Loucy (cell line): ENCODE measurements at regions not wholly inside any gene's neighbourhood (a gene's known extent, or its start where the extent isn't known, plus 50 kb on each side); places are given as distances from the start of the nearest gene placed in this dataset.

Experiments used
- H2AFZ ChIP-seq: fragments of 200-600 bp; sonication (generic); 2 replicates; pipeline ENCODE4 v1.6.0; 2016; ENCODE audit warnings: antibody characterized with exemption, mild to moderate bottlenecking, low read length, moderate library complexity
- H3F3A ChIP-seq: fragments of 200-600 bp; 2 replicates; pipeline ENCODE4 v1.6.0; 2016; ENCODE audit warnings: antibody characterized with exemption, low read depth, mild to moderate bottlenecking
- H3K27me3 ChIP-seq: fragments of 200-600 bp; sonication (generic); 2 replicates; pipeline ENCODE4 v1.6.1; 2014; ENCODE audit warnings: low read length, mild to moderate bottlenecking; ENCODE audit not compliant: insufficient read depth, poor library complexity, severe bottlenecking
- H3K36me3 ChIP-seq: fragments of 200-600 bp; sonication (generic); 2 replicates; pipeline ENCODE4 v1.6.1; 2016; ENCODE audit warnings: low read length; ENCODE audit not compliant: insufficient read depth
- H3K4me1 ChIP-seq: fragments of 200-600 bp; sonication (generic); 2 replicates; pipeline ENCODE4 v1.5.1; 2014; ENCODE audit warnings: low read length, mild to moderate bottlenecking; ENCODE audit not compliant: insufficient read depth, poor library complexity, severe bottlenecking
- H3K4me2 ChIP-seq: fragments of 200-600 bp; sonication (generic); 2 replicates; pipeline ENCODE4 v1.6.0; 2014; ENCODE audit warnings: antibody characterized with exemption, low read length, low read depth, mild to moderate bottlenecking; ENCODE audit not compliant: poor library complexity, severe bottlenecking
- H3K4me3 ChIP-seq: fragments of 200-600 bp; sonication (generic); 2 replicates; pipeline ENCODE4 v1.5.1; 2014; ENCODE audit warnings: low read length, mild to moderate bottlenecking, mixed read lengths; ENCODE audit not compliant: poor library complexity, severe bottlenecking
- H3K79me2 ChIP-seq: fragments of 200-600 bp; sonication (generic); 2 replicates; pipeline ENCODE4 v1.6.1; 2014; ENCODE audit warnings: low read length; ENCODE audit not compliant: insufficient read depth
- H3K9ac ChIP-seq: fragments of 200-600 bp; sonication (generic); 2 replicates; pipeline ENCODE4 v1.6.0; 2014; ENCODE audit warnings: mild to moderate bottlenecking, low read depth, low read length, moderate library complexity; ENCODE audit not compliant: poor library complexity, severe bottlenecking
- H3K9me2 ChIP-seq: fragments of 200-600 bp; sonication (generic); replicated peaks from 2 replicates; pipeline ENCODE4 v1.6.1; 2016; ENCODE audit warnings: low read depth, low read length, mixed read lengths
- H3K9me3 ChIP-seq: fragments of 200-600 bp; sonication (generic); 2 replicates; pipeline ENCODE4 v1.6.1; 2014; ENCODE audit warnings: mild to moderate bottlenecking, antibody characterized with exemption, low read length, low read depth; ENCODE audit not compliant: insufficient read depth
- H4K20me1 ChIP-seq: fragments of 200-600 bp; sonication (generic); 2 replicates; pipeline ENCODE4 v1.6.0; 2014; ENCODE audit warnings: antibody characterized with exemption, low read length, mild to moderate bottlenecking; ENCODE audit not compliant: insufficient read depth, poor library complexity, severe bottlenecking
- EZH2phosphoT487 ChIP-seq: fragments of 200-600 bp; IDR thresholded peaks from 2 replicates; pipeline ENCODE4 v1.6.1; 2018; ENCODE audit warnings: antibody characterized with exemption, mild to moderate bottlenecking, moderate library complexity, borderline replicate concordance
- TF ChIP-seq, protein P1 (sequence below): fragments of 200-600 bp; sonication (generic); conservative IDR thresholded peaks from 2 replicates; pipeline ENCODE4 v1.5.1; 2014; ENCODE audit warnings: mild to moderate bottlenecking, antibody characterized with exemption, low read length

DNA sequence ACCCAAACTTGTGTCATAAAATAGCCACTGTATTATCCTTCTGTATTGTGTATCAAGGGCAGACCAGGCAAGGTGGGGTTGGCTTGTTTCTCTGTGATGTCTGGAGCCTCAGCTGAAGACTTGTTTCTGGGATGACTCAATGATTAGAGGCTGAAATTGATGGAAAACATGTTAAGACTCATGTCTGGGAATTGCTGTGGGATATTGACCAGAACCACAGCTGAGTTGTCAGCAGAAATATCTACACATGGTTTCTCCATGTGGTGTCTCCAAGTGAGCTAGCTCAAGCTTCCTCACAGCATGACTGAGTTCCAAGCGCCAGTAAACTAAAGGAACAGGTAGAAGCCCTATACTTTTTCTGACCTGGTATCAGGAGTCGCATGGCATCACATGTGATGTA is 128.5 kb upstream of the SYNDIG1 start:
- Histone ChIP-seq H3K4me2 (no peak overlapping the region), H3K36me3 (no peaks in the 10 kb centered on the region), H3F3A (0 out of 2 replicates have a peak, but pooled peaks cover 4% of the 10 kb centered on the region), H4K20me1 (no peaks in the 10 kb centered on the region), H3K9me2 (no peaks in the 10 kb centered on the region), H3K9ac (no peak overlapping the region), H3K4me1 (peaks cover 27% of the 10 kb centered on the region), H2AFZ (no peak overlapping the region), H3K27me3 (no peaks in the 10 kb centered on the region), H3K79me2 (no peaks in the 10 kb centered on the region), H3K9me3 (no peaks in the 10 kb centered on the region), H3K4me3 (no peak overlapping the region)
- TF ChIP-seq, protein P1, sequence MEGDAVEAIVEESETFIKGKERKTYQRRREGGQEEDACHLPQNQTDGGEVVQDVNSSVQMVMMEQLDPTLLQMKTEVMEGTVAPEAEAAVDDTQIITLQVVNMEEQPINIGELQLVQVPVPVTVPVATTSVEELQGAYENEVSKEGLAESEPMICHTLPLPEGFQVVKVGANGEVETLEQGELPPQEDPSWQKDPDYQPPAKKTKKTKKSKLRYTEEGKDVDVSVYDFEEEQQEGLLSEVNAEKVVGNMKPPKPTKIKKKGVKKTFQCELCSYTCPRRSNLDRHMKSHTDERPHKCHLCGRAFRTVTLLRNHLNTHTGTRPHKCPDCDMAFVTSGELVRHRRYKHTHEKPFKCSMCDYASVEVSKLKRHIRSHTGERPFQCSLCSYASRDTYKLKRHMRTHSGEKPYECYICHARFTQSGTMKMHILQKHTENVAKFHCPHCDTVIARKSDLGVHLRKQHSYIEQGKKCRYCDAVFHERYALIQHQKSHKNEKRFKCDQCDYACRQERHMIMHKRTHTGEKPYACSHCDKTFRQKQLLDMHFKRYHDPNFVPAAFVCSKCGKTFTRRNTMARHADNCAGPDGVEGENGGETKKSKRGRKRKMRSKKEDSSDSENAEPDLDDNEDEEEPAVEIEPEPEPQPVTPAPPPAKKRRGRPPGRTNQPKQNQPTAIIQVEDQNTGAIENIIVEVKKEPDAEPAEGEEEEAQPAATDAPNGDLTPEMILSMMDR: no peak
- TF ChIP-seq EZH2phosphoT487: no peak

DNA sequence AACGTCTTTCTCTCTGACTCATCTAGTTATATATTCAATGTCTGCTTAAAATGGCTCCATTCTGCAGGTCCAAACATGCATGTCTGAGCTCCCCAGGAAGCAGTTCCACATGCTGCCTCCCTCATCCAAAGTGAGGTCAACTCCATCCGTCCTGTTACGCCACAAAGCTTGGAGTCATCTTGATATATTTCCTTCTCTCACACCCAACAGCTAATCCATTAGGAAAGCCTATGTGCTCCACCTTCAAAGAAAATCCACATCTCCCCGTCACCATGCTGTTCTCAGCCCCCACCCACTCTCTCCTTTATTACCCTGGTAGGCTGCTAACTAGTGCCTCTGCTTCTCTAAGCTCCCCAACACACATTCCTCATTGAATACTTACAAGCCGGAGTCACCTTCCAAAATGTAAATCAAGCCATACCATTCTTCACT is 130.2 kb upstream of the SYNDIG1 start:
- TF ChIP-seq, protein P1: no peak
- TF ChIP-seq EZH2phosphoT487: no peak
- H4K20me1 ChIP-seq: no peaks in the 10 kb centered on the region
- no peak overlapping the region for H3K4me3 ChIP-seq

DNA sequence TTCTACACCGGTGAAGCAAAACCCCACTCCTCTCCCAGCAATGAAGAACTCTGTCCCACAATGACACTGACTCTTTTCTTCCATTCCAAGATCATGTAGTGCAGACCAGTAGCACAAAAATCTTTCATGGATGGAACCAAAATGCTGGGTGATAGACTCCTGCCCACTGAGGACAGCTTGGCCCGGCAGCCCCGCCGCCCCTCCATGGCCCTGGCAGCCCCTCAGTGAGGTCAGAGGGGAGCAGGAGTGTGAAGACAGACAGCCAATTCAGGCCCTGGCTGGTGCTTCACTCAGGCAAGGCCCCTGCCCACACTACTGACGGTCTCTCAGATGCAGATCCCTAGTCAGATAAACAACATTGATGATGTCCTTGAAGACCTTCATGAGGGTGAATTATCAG is 131.9 kb upstream of the SYNDIG1 start:
- Histone ChIP-seq H3K79me2 (no peaks in the 10 kb centered on the region), H3K36me3 (no peaks in the 10 kb centered on the region), H3K4me2 (peak overlapping the region; percentile 67), H3K9me2 (no peaks in the 10 kb centered on the region), H3K9me3 (no peaks in the 10 kb centered on the region), H3K4me1 (peaks cover 27% of the 10 kb centered on the region), H4K20me1 (no peaks in the 10 kb centered on the region), H3K4me3 (peak overlapping the region; percentile 33), H2AFZ (peak overlapping the region; percentile 1; the same call in 1 of the 2 replicates), H3K27me3 (no peaks in the 10 kb centered on the region), H3F3A (0 out of 2 replicates have a peak, but pooled peaks cover 4% of the 10 kb centered on the region), H3K9ac (peak overlapping the region; percentile 56)
- TF ChIP-seq EZH2phosphoT487: no peak
- TF ChIP-seq, protein P1: no peak

More for the DNA sequence above, 130.2 kb upstream of the SYNDIG1 start:
- Histone ChIP-seq H3K9me2 (no peaks in the 10 kb centered on the region), H3F3A (0 out of 2 replicates have a peak, but pooled peaks cover 4% of the 10 kb centered on the region), H3K9ac (no peak overlapping the region), H3K36me3 (no peaks in the 10 kb centered on the region), H2AFZ (no peak overlapping the region), H3K4me1 (peaks cover 27% of the 10 kb centered on the region), H3K79me2 (no peaks in the 10 kb centered on the region), H3K27me3 (no peaks in the 10 kb centered on the region), H3K9me3 (no peaks in the 10 kb centered on the region), H3K4me2 (no peak overlapping the region)
